ENCODE measurements at regions not wholly inside any gene's neighbourhood (a gene's known extent, or its start where the extent isn't known, plus 50 kb on each side); places are given as distances from the start of the nearest gene placed in this dataset.

DNA sequence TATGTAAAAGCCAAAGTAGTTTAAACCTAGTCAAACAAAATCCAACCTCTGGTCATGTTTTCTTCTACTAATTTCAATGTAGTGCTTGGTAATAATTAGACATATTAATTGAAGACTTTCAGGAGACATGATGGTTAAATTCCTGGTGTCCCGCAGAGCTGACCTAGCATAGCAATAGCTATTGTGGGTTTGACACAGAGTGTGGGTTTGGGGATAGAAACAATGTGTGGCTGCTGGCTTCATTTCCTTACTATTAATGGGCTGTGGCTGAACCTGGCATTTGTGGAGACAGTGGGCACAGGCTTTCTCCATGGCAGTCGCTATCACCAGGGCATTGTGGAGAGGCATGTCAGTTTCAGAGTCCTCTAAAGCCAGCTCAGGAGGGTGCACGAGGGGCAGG lies 54.1 kb upstream of the GGTLC1 start:
- TF ChIP-seq, protein P1, sequence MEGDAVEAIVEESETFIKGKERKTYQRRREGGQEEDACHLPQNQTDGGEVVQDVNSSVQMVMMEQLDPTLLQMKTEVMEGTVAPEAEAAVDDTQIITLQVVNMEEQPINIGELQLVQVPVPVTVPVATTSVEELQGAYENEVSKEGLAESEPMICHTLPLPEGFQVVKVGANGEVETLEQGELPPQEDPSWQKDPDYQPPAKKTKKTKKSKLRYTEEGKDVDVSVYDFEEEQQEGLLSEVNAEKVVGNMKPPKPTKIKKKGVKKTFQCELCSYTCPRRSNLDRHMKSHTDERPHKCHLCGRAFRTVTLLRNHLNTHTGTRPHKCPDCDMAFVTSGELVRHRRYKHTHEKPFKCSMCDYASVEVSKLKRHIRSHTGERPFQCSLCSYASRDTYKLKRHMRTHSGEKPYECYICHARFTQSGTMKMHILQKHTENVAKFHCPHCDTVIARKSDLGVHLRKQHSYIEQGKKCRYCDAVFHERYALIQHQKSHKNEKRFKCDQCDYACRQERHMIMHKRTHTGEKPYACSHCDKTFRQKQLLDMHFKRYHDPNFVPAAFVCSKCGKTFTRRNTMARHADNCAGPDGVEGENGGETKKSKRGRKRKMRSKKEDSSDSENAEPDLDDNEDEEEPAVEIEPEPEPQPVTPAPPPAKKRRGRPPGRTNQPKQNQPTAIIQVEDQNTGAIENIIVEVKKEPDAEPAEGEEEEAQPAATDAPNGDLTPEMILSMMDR (IDR thresholded peaks at IDR 0.05; ENCODE audit: insufficient read depth, low read depth, low read length) = no peak
- TF ChIP-seq EZH2 (IDR thresholded peaks at IDR 0.05; ENCODE audit: insufficient read depth, low read length) = no peak
- H3K9ac ChIP-seq (ENCODE audit: low read length) = no peak overlapping the region

DNA sequence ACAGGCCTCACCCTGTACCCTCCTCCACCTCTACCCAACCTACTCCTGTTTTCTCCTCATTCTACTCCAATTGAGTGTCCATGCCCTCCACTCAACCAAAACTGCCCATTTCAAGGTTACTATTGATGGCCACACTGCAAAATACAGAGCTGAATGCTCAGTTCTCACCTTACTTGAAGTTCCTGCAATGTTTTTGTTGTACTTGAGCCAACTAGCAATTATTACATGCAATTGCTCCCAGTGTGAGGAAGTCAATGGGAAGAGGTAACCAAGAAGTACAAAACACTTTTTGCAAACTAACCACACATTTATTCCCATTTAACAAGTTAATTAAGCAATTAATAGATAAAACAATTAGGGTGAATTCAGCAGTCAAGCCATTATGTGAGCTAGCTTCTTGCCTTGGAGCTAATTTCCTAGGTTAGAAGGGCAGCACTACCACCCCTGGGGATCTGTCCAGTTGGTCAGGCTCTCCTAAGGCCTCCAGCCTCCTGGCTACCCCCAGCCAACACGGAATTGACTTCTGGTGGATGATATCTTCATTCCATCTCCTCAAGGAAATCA lies 52.4 kb upstream of the GGTLC1 start:
- Mint-ChIP-seq H3K27me3 (ENCODE audit: low read depth, unreplicated experiment) (peaks cover 16% of the 10 kb centered on the region), H3K4me1 (ENCODE audit: low read depth, unreplicated experiment) (peaks cover 4% of the 10 kb centered on the region), H3K27ac (ENCODE audit: unreplicated experiment) (no peak overlapping the region), H3K36me3 (ENCODE audit: low read depth, unreplicated experiment) (no peaks in the 10 kb centered on the region), H3K9me3 (ENCODE audit: unreplicated experiment) (no peaks in the 10 kb centered on the region), H3K4me3 (ENCODE audit: unreplicated experiment) (no peak overlapping the region)
- no peak overlapping the region for H3K27ac ChIP-seq (ENCODE audit: low read depth, low read length)
- no peak overlapping the region for H3K4me2 ChIP-seq (ENCODE audit: low read length)
- H3K9me3 ChIP-seq (ENCODE audit: insufficient read depth, low read depth, low read length) = no peaks in the 10 kb centered on the region
- no peak overlapping the region for H2AFZ ChIP-seq (ENCODE audit: low read depth, low read length)
- no peaks in the 10 kb centered on the region for H3K4me1 ChIP-seq (ENCODE audit: insufficient read depth, low read length)
- no peak overlapping the region for H3K9ac ChIP-seq (ENCODE audit: low read length)
- DNase-seq (ENCODE audit: low read depth) (no peak), FAIRE-seq (no peak)
- no peak overlapping the region for H3K4me3 ChIP-seq (ENCODE audit: insufficient read depth, low read depth, low read length)
- no peaks in the 10 kb centered on the region for H3K79me2 ChIP-seq (ENCODE audit: insufficient read depth, low read length)
- no peak for TF ChIP-seq EZH2 (IDR thresholded peaks at IDR 0.05; ENCODE audit: insufficient read depth, low read length)
- TF ChIP-seq, protein P1 (IDR thresholded peaks at IDR 0.05; ENCODE audit: insufficient read depth, low read depth, low read length) = no peak
- no peaks in the 10 kb centered on the region for H3K27me3 ChIP-seq (ENCODE audit: insufficient read depth, low read length)
- no peaks in the 10 kb centered on the region for H4K20me1 ChIP-seq (ENCODE audit: insufficient read depth, low read length)
- no peaks in the 10 kb centered on the region for H3K36me3 ChIP-seq (ENCODE audit: insufficient read depth, low read length)

More for the DNA sequence above, 54.1 kb upstream of the GGTLC1 start:
- Mint-ChIP-seq H3K4me3 (ENCODE audit: unreplicated experiment) (no peak overlapping the region), H3K4me1 (ENCODE audit: low read depth, unreplicated experiment) (peaks cover 4% of the 10 kb centered on the region), H3K9me3 (ENCODE audit: unreplicated experiment) (no peaks in the 10 kb centered on the region), H3K36me3 (ENCODE audit: low read depth, unreplicated experiment) (no peaks in the 10 kb centered on the region), H3K27me3 (ENCODE audit: low read depth, unreplicated experiment) (peaks cover 11% of the 10 kb centered on the region), H3K27ac (ENCODE audit: unreplicated experiment) (no peak overlapping the region)
- Histone ChIP-seq H3K4me3 (ENCODE audit: insufficient read depth, low read depth, low read length) (no peak overlapping the region), H3K36me3 (ENCODE audit: insufficient read depth, low read length) (no peaks in the 10 kb centered on the region), H3K27me3 (ENCODE audit: insufficient read depth, low read length) (no peaks in the 10 kb centered on the region), H3K4me2 (ENCODE audit: low read length) (no peak overlapping the region), H3K79me2 (ENCODE audit: insufficient read depth, low read length) (no peaks in the 10 kb centered on the region), H3K9me3 (ENCODE audit: insufficient read depth, low read depth, low read length) (no peaks in the 10 kb centered on the region), H4K20me1 (ENCODE audit: insufficient read depth, low read length) (no peaks in the 10 kb centered on the region), H3K4me1 (ENCODE audit: insufficient read depth, low read length) (no peaks in the 10 kb centered on the region), H3K27ac (ENCODE audit: low read depth, low read length) (no peak overlapping the region), H2AFZ (ENCODE audit: low read depth, low read length) (no peak overlapping the region)
- DNase-seq (ENCODE audit: low read depth) (no peak), FAIRE-seq (no peak)

- no peak overlapping the region for H3K9ac ChIP-seq (ENCODE audit: low read length)
- no peaks in the 10 kb centered on the region for H3K36me3 ChIP-seq (ENCODE audit: insufficient read depth, low read length)
- Mint-ChIP-seq H3K9me3 (ENCODE audit: unreplicated experiment) (no peaks in the 10 kb centered on the region), H3K27me3 (ENCODE audit: low read depth, unreplicated experiment) (peaks cover 22% of the 10 kb centered on the region), H3K4me1 (ENCODE audit: low read depth, unreplicated experiment) (peaks cover 4% of the 10 kb centered on the region), H3K36me3 (ENCODE audit: low read depth, unreplicated experiment) (no peaks in the 10 kb centered on the region), H3K27ac (ENCODE audit: unreplicated experiment) (no peak overlapping the region), H3K4me3 (ENCODE audit: unreplicated experiment) (no peak overlapping the region)
- H3K27me3 ChIP-seq (ENCODE audit: insufficient read depth, low read length) = no peaks in the 10 kb centered on the region
- H3K27ac ChIP-seq (ENCODE audit: low read depth, low read length) = no peak overlapping the region
- no peaks in the 10 kb centered on the region for H3K79me2 ChIP-seq (ENCODE audit: insufficient read depth, low read length)
- no peak for FAIRE-seq
- H4K20me1 ChIP-seq (ENCODE audit: insufficient read depth, low read length) = no peaks in the 10 kb centered on the region
- no peak for DNase-seq (ENCODE audit: low read depth)
- no peaks in the 10 kb centered on the region for H3K9me3 ChIP-seq (ENCODE audit: insufficient read depth, low read depth, low read length)
- no peak overlapping the region for H2AFZ ChIP-seq (ENCODE audit: low read depth, low read length)
- no peaks in the 10 kb centered on the region for H3K4me1 ChIP-seq (ENCODE audit: insufficient read depth, low read length)
- H3K4me2 ChIP-seq (ENCODE audit: low read length) = no peak overlapping the region
- TF ChIP-seq, protein P1 (IDR thresholded peaks at IDR 0.05; ENCODE audit: insufficient read depth, low read depth, low read length) = no peak
- no peak for TF ChIP-seq EZH2 (IDR thresholded peaks at IDR 0.05; ENCODE audit: insufficient read depth, low read length)
- H3K4me3 ChIP-seq (ENCODE audit: insufficient read depth, low read depth, low read length) = no peak overlapping the region
Measured at GRCh38 chr20:24039196-24039595, 50.6 kb upstream of the GGTLC1 start.
